Stimulated activated naive CD8-positive, alpha-beta T cell treated with anti-CD3 and anti-CD28 coated beads, Interleukin-15, Interleukin-2, amounts not matched to agents 100 ng/mL and 50 ng/mL, for 24 hours (primary cell): ENCODE measurements at regions not wholly inside any gene's neighbourhood (a gene's known extent, or its start where the extent isn't known, plus 50 kb on each side); places are given as distances from the start of the nearest gene placed in this dataset.
"Not testable (repeated sequence)": the region's sequence is repeated elsewhere in the genome, so short reads cannot be mapped to it uniquely, and the experiment has no call there.

Experiments used
- H3K27ac Mint-ChIP-seq: one replicate; pipeline ENCODE4 v1.8.0; 2021; ENCODE audit warnings: mild to moderate bottlenecking, mixed read lengths
- H3K27me3 Mint-ChIP-seq: one replicate; pipeline ENCODE4 v1.8.0; 2021; ENCODE audit warnings: mixed read lengths
- H3K36me3 Mint-ChIP-seq: one replicate; pipeline ENCODE4 v1.8.0; 2021; ENCODE audit warnings: low read depth, mixed read lengths
- H3K4me1 Mint-ChIP-seq: one replicate; pipeline ENCODE4 v1.8.0; 2021; ENCODE audit warnings: low read depth, mixed read lengths
- H3K4me3 Mint-ChIP-seq: one replicate; pipeline ENCODE4 v1.8.0; 2021; ENCODE audit warnings: mild to moderate bottlenecking, mixed read lengths
- H3K9me3 Mint-ChIP-seq: one replicate; pipeline ENCODE4 v1.8.0; 2021; ENCODE audit warnings: mixed read lengths

GRCh38 chr9:87029905-87030304 lies 82.6 kb upstream of the GAS1 start:
- Mint-ChIP-seq H3K4me1 (no peaks in the 10 kb centered on the region), H3K27me3 (peaks cover 7% of the 10 kb centered on the region), H3K27ac (no peak overlapping the region), H3K36me3 (no peaks in the 10 kb centered on the region), H3K9me3 (no peaks in the 10 kb centered on the region), H3K4me3 (no peak overlapping the region)

GRCh38 chr9:87034841-87035240 lies 87.5 kb upstream of the GAS1 start:
- H3K9me3 Mint-ChIP-seq = no peaks in the 10 kb centered on the region
- no peak overlapping the region for H3K27ac Mint-ChIP-seq
- no peak overlapping the region for H3K4me3 Mint-ChIP-seq
- H3K27me3 Mint-ChIP-seq = peaks cover 14% of the 10 kb centered on the region
- H3K4me1 Mint-ChIP-seq = peaks cover 2% of the 10 kb centered on the region
- H3K36me3 Mint-ChIP-seq = no peaks in the 10 kb centered on the region

GRCh38 chr9:87035879-87036278 lies 88.6 kb upstream of the GAS1 start:
- Mint-ChIP-seq H3K9me3 (peaks cover 3% of the 10 kb centered on the region), H3K36me3 (no peaks in the 10 kb centered on the region), H3K4me1 (peaks cover 9% of the 10 kb centered on the region), H3K27me3 (peaks cover 18% of the 10 kb centered on the region), H3K4me3 (no peak overlapping the region), H3K27ac (no peak overlapping the region)

- peaks cover 23% of the 10 kb centered on the region for H3K27me3 Mint-ChIP-seq
- H3K4me3 Mint-ChIP-seq = no peak overlapping the region
- peaks cover 9% of the 10 kb centered on the region for H3K4me1 Mint-ChIP-seq
- no peaks in the 10 kb centered on the region for H3K36me3 Mint-ChIP-seq
- H3K27ac Mint-ChIP-seq = no peak overlapping the region
- H3K9me3 Mint-ChIP-seq = peaks cover 7% of the 10 kb centered on the region
Observed at GRCh38 chr9:87036506-87036905, 89.2 kb upstream of the GAS1 start.

- peaks cover 9% of the 10 kb centered on the region for H3K4me1 Mint-ChIP-seq
- no peaks in the 10 kb centered on the region for H3K36me3 Mint-ChIP-seq
- H3K4me3 Mint-ChIP-seq = no peak overlapping the region
- peaks cover 9% of the 10 kb centered on the region for H3K9me3 Mint-ChIP-seq
- peaks cover 20% of the 10 kb centered on the region for H3K27me3 Mint-ChIP-seq
- H3K27ac Mint-ChIP-seq = no peak overlapping the region
Observed at GRCh38 chr9:87039809-87040392, 92.6 kb upstream of the GAS1 start.

- Mint-ChIP-seq H3K4me3 (no peak overlapping the region), H3K27ac (no peak overlapping the region), H3K9me3 (peaks cover 9% of the 10 kb centered on the region), H3K27me3 (peaks cover 20% of the 10 kb centered on the region), H3K36me3 (no peaks in the 10 kb centered on the region), H3K4me1 (peaks cover 9% of the 10 kb centered on the region)
Observed at GRCh38 chr9:87040410-87041009, 93.2 kb upstream of the GAS1 start.

GRCh38 chr9:87041553-87042235 lies 94.4 kb upstream of the GAS1 start:
- peaks cover 20% of the 10 kb centered on the region for H3K27me3 Mint-ChIP-seq
- not testable (repeated sequence) for H3K4me3 Mint-ChIP-seq, H3K36me3 Mint-ChIP-seq, H3K4me1 Mint-ChIP-seq, H3K9me3 Mint-ChIP-seq
- H3K27ac Mint-ChIP-seq = peak overlapping the region; percentile 14

- not testable (repeated sequence) for H3K9me3 Mint-ChIP-seq, H3K4me1 Mint-ChIP-seq, H3K4me3 Mint-ChIP-seq, H3K27me3 Mint-ChIP-seq, H3K27ac Mint-ChIP-seq, H3K36me3 Mint-ChIP-seq
Observed at GRCh38 chr9:87049929-87050608, 102.8 kb upstream of the GAS1 start.

GRCh38 chr9:87054999-87055686 lies 107.8 kb upstream of the GAS1 start:
- Mint-ChIP-seq H3K27ac (no peak overlapping the region), H3K4me1 (no peaks in the 10 kb centered on the region), H3K9me3 (no peaks in the 10 kb centered on the region), H3K4me3 (no peak overlapping the region), H3K27me3 (peaks cover 20% of the 10 kb centered on the region), H3K36me3 (no peaks in the 10 kb centered on the region)

GRCh38 chr9:87059772-87060171 lies 112.5 kb upstream of the GAS1 start:
- Mint-ChIP-seq H3K4me1 (no peaks in the 10 kb centered on the region), H3K36me3 (no peaks in the 10 kb centered on the region), H3K9me3 (no peaks in the 10 kb centered on the region), H3K27ac (no peak overlapping the region), H3K27me3 (peaks cover 21% of the 10 kb centered on the region), H3K4me3 (no peak overlapping the region)

- no peak overlapping the region for H3K4me3 Mint-ChIP-seq
- H3K27ac Mint-ChIP-seq = no peak overlapping the region
- no peaks in the 10 kb centered on the region for H3K9me3 Mint-ChIP-seq
- H3K27me3 Mint-ChIP-seq = peaks cover 21% of the 10 kb centered on the region
- H3K36me3 Mint-ChIP-seq = no peaks in the 10 kb centered on the region
- no peaks in the 10 kb centered on the region for H3K4me1 Mint-ChIP-seq
Observed at GRCh38 chr9:87062746-87063145, 115.4 kb upstream of the GAS1 start.

- Mint-ChIP-seq H3K4me1 (no peaks in the 10 kb centered on the region), H3K36me3 (no peaks in the 10 kb centered on the region), H3K9me3 (no peaks in the 10 kb centered on the region), H3K27me3 (peaks cover 16% of the 10 kb centered on the region), H3K4me3 (no peak overlapping the region), H3K27ac (no peak overlapping the region)
Observed at GRCh38 chr9:87063246-87063645, 115.9 kb upstream of the GAS1 start.

GRCh38 chr9:87063871-87064270 lies 116.6 kb upstream of the GAS1 start:
- Mint-ChIP-seq H3K4me3 (no peak overlapping the region), H3K36me3 (no peaks in the 10 kb centered on the region), H3K4me1 (no peaks in the 10 kb centered on the region), H3K9me3 (no peaks in the 10 kb centered on the region), H3K27ac (no peak overlapping the region), H3K27me3 (peaks cover 12% of the 10 kb centered on the region)

GRCh38 chr9:87064311-87064710 lies 117.0 kb upstream of the GAS1 start:
- no peaks in the 10 kb centered on the region for H3K36me3 Mint-ChIP-seq
- H3K4me3 Mint-ChIP-seq = no peak overlapping the region
- H3K27me3 Mint-ChIP-seq = peaks cover 8% of the 10 kb centered on the region
- no peaks in the 10 kb centered on the region for H3K9me3 Mint-ChIP-seq
- H3K4me1 Mint-ChIP-seq = no peaks in the 10 kb centered on the region
- H3K27ac Mint-ChIP-seq = no peak overlapping the region

GRCh38 chr9:87065981-87066380 lies 118.7 kb upstream of the GAS1 start:
- peaks cover 3% of the 10 kb centered on the region for H3K27me3 Mint-ChIP-seq

More at GRCh38 chr9:87065981-87066380, 118.7 kb upstream of the GAS1 start:
- H3K4me3 Mint-ChIP-seq = no peak overlapping the region
- no peaks in the 10 kb centered on the region for H3K36me3 Mint-ChIP-seq
- no peaks in the 10 kb centered on the region for H3K4me1 Mint-ChIP-seq
- no peaks in the 10 kb centered on the region for H3K9me3 Mint-ChIP-seq
- H3K27ac Mint-ChIP-seq = no peak overlapping the region
